Panc1 (cell line): ENCODE measurements at regions not wholly inside any gene's neighbourhood (a gene's known extent, or its start where the extent isn't known, plus 50 kb on each side); places are given as distances from the start of the nearest gene placed in this dataset.

Source experiments
- ATAC-seq: fragments of 200-7000 bp; cut with Tn5 transposase; 2 replicates; pipeline ENCODE4 v1.9.1; 2020; ENCODE audit warnings: mild to moderate bottlenecking, moderate library complexity
- BruUV-seq: library from RNA; stranded (reverse); fragments of 400-500 nt; replicated peaks from 2 replicates; lab custom pipeline; 2021; lab: Mats Ljungman, UMichigan
- CTCF ChIA-PET: fragments of 300-600 bp; sonication (Branson Sonifier 250); formaldehyde crosslinking; loops from one replicate; lab custom pipeline; 2022; ENCODE audit warnings: antibody characterized with exemption; lab: Charles Lee
- POLR2A ChIA-PET: fragments of 300-600 bp; sonication (Branson Sonifier 250); formaldehyde crosslinking; loops from one replicate; lab custom pipeline; 2022; ENCODE audit warnings: antibody characterized with exemption; lab: Charles Lee
- DNase-seq: peaks from one replicate; pipeline ENCODE4 v3.0.0-alpha.2; 2010; ENCODE audit warnings: low read depth, low spot score
- H3K27ac ChIP-seq: 2 replicates; pipeline ENCODE4 v1.5.1; 2011; ENCODE audit warnings: mild to moderate bottlenecking, low read length, inconsistent platforms
- H3K27me3 ChIP-seq: fragments of 200-500 bp; sonication (Bioruptor generic); 2 replicates; pipeline ENCODE4 v1.6.0; 2014; ENCODE audit warnings: low read length, inconsistent platforms; ENCODE audit not compliant: control insufficient read depth, insufficient read depth
- H3K36me3 ChIP-seq: fragments of 200-500 bp; sonication (Bioruptor generic); 2 replicates; pipeline ENCODE4 v1.5.1; 2014; ENCODE audit warnings: inconsistent platforms, mild to moderate bottlenecking, low read length, moderate library complexity; ENCODE audit not compliant: control insufficient read depth, insufficient read depth
- H3K4me1 ChIP-seq: 2 replicates; pipeline ENCODE4 v1.5.1; 2011; ENCODE audit warnings: inconsistent platforms, mild to moderate bottlenecking, low read length, moderate library complexity; ENCODE audit not compliant: control insufficient read depth, insufficient read depth
- H3K4me3 ChIP-seq, 2 experiments: 2 replicates each; pipeline ENCODE4 v1.5.1; 2011 to 2012; ENCODE audit warnings: low read depth in 2 of 2, low read length in 2 of 2, mild to moderate bottlenecking in 2 of 2, inconsistent platforms in 1 of 2, moderate library complexity in 1 of 2
- H3K9me3 ChIP-seq: fragments of 200-500 bp; sonication (Bioruptor generic); 2 replicates; pipeline ENCODE4 v1.5.1; 2014; ENCODE audit warnings: low read depth, mild to moderate bottlenecking, inconsistent platforms, low read length, moderate library complexity; ENCODE audit not compliant: control insufficient read depth, insufficient read depth
- CTCF ChIP-seq: fragments of 450-650 bp; IDR thresholded peaks from 2 replicates; pipeline ENCODE4 v1.5.1; 2017; ENCODE audit warnings: mild to moderate bottlenecking
- POLR2AphosphoS5 ChIP-seq: IDR thresholded peaks from 2 replicates; pipeline ENCODE4 v1.6.1; 2012; ENCODE audit warnings: mild to moderate bottlenecking, low read depth, low read length, moderate library complexity
- REST ChIP-seq, 2 experiments: IDR thresholded peaks; 2 replicates each; pipeline ENCODE4 v1.6.1; 2011 to 2012; ENCODE audit warnings: low read depth in 2 of 2, control low read depth in 1 of 2, low read length in 1 of 2, mild to moderate bottlenecking in 1 of 2, moderate library complexity in 1 of 2; ENCODE audit not compliant: insufficient read depth in 1 of 2
- SIN3A ChIP-seq: IDR thresholded peaks from 2 replicates; pipeline ENCODE4 v1.6.1; 2012; ENCODE audit warnings: low read depth, mild to moderate bottlenecking, low read length, moderate library complexity, borderline replicate concordance; ENCODE audit not compliant: insufficient read depth
- TCF7L2 ChIP-seq: IDR thresholded peaks from 2 replicates; pipeline ENCODE4 v1.6.1; 2011; ENCODE audit warnings: mild to moderate bottlenecking, low read depth, low read length, inconsistent platforms
- in situ Hi-C: cut with HindIII; loops from 2 replicates; pipeline ENCODE4 v1.10.0; 2016; ENCODE audit warnings: low sequenced_read_pairs, low pct_unique_long_range_greater_than_20kb
- intact Hi-C: fragments of 100-400 bp; cut with micrococcal nuclease; formaldehyde crosslinking; loops from one replicate; pipeline ENCODE4 v1.10.0; 2022; ENCODE audit not compliant: unreplicated experiment

GRCh38 chr6:48449002-48449401 lies 338.0 kb upstream of the PTCHD4 start:
- no peaks in the 10 kb centered on the region for H3K27me3 ChIP-seq
- in situ Hi-C loops (no loop called here), intact Hi-C loops (no loop called here)
- TF ChIP-seq CTCF (no peak; the same call in 1 of the 2 replicates), REST (IDR thresholded peaks at IDR 0.05; ENCODE audit: insufficient read depth in 1 of 2, low read depth in 2 of 2, low read length in 1 of 2) (no peak), SIN3A (no peak), TCF7L2 (no peak), POLR2AphosphoS5 (no peak)
- H3K27ac ChIP-seq = no peak overlapping the region
- H3K4me1 ChIP-seq = no peaks in the 10 kb centered on the region
- H3K4me3 ChIP-seq = no peak overlapping the region
- 0 out of 2 replicates have a peak, but pooled peaks cover 4% of the 10 kb centered on the region for H3K9me3 ChIP-seq
- no peak for DNase-seq
- ATAC-seq = no peak
- CTCF ChIA-PET = no interaction called here
- POLR2A ChIA-PET = no interaction called here
- BruUV-seq = no TSS peak
- H3K36me3 ChIP-seq = no peaks in the 10 kb centered on the region

GRCh38 chr6:48447251-48447650 lies 336.3 kb upstream of the PTCHD4 start:
- POLR2A ChIA-PET = no interaction called here
- CTCF ChIA-PET = no interaction called here
- ATAC-seq (no peak), DNase-seq (no peak)
- Histone ChIP-seq H3K27me3 (no peaks in the 10 kb centered on the region), H3K9me3 (0 out of 2 replicates have a peak, but pooled peaks cover 4% of the 10 kb centered on the region), H3K4me3 (no peak overlapping the region), H3K36me3 (no peaks in the 10 kb centered on the region), H3K27ac (no peak overlapping the region), H3K4me1 (no peaks in the 10 kb centered on the region)
- TF ChIP-seq SIN3A (no peak), TCF7L2 (no peak)
- intact Hi-C loops = no loop called here
- no TSS peak for BruUV-seq
- in situ Hi-C loops = no loop called here

- ChIA-PET POLR2A (no interaction called here), CTCF (no interaction called here)
- Histone ChIP-seq H3K27me3 (no peaks in the 10 kb centered on the region), H3K9me3 (no peaks in the 10 kb centered on the region), H3K4me1 (no peaks in the 10 kb centered on the region), H3K4me3 (no peak overlapping the region), H3K36me3 (no peaks in the 10 kb centered on the region), H3K27ac (no peak overlapping the region)
- DNase-seq (no peak), ATAC-seq (no peak)
- TF ChIP-seq POLR2AphosphoS5 (no peak), REST (IDR thresholded peaks at IDR 0.05; ENCODE audit: insufficient read depth in 1 of 2, low read depth in 2 of 2, low read length in 1 of 2) (no peak), SIN3A (no peak), TCF7L2 (no peak), CTCF (no peak)
- in situ Hi-C loops = no loop called here
- intact Hi-C loops = no loop called here
- no TSS peak for BruUV-seq
These were observed 318.6 kb upstream of the PTCHD4 start for GRCh38 chr6:48429610-48430009.
